ENCODE measurements at regions not wholly inside any gene's neighbourhood (a gene's known extent, or its start where the extent isn't known, plus 50 kb on each side); places are given as distances from the start of the nearest gene placed in this dataset.
A peak's percentile ranks its signal among the peaks of the same experiment; 100 is the strongest.
"Not testable (repeated sequence)": the region's sequence is repeated elsewhere in the genome, so short reads cannot be mapped to it uniquely, and the experiment has no call there.

GRCh38 chr4:57193209-57193810 is 83.1 kb upstream of the IGFBP7 start:
- H3K27ac Mint-ChIP-seq = no peak overlapping the region
- no peak overlapping the region for H3K4me3 Mint-ChIP-seq
- CTCF ChIA-PET = interaction anchor here (0.6 kb wide), 1 partner anchor 589 kb away, joined by 3 read pairs; no protein-coding TSS in a partner anchor
- H3K27me3 Mint-ChIP-seq = no peaks in the 10 kb centered on the region
- H3K36me3 Mint-ChIP-seq = no peaks in the 10 kb centered on the region
- no peak for DNase-seq
- no peaks in the 10 kb centered on the region for H3K4me1 Mint-ChIP-seq
- no peaks in the 10 kb centered on the region for H3K9me3 Mint-ChIP-seq

- H3K27me3 Mint-ChIP-seq = no peaks in the 10 kb centered on the region
- no peaks in the 10 kb centered on the region for H3K36me3 Mint-ChIP-seq
- no peak overlapping the region for H3K27ac Mint-ChIP-seq
- no peak overlapping the region for H3K4me3 Mint-ChIP-seq
- H3K4me1 Mint-ChIP-seq = no peaks in the 10 kb centered on the region
- DNase-seq = no peak
- CTCF ChIA-PET = interaction anchor here (1.0 to 2.3 kb wide), 6 partner anchors 9 to 134 kb away, joined by 3 to 7 read pairs (median 4); no protein-coding TSS in a partner anchor
- no peaks in the 10 kb centered on the region for H3K9me3 Mint-ChIP-seq
Observed at GRCh38 chr4:57191523-57192034, 81.4 kb upstream of the IGFBP7 start.

- DNase-seq = peak; percentile 31
- no peaks in the 10 kb centered on the region for H3K4me1 Mint-ChIP-seq
- H3K9me3 Mint-ChIP-seq = no peaks in the 10 kb centered on the region
- H3K36me3 Mint-ChIP-seq = no peaks in the 10 kb centered on the region
- CTCF ChIA-PET = interaction anchor here (1.0 to 2.3 kb wide), 8 partner anchors 10 to 133 kb away, joined by 3 to 7 read pairs (median 4); no protein-coding TSS in a partner anchor
- H3K4me3 Mint-ChIP-seq = no peak overlapping the region
- H3K27me3 Mint-ChIP-seq = no peaks in the 10 kb centered on the region
- no peak overlapping the region for H3K27ac Mint-ChIP-seq
Observed at GRCh38 chr4:57190601-57191481, 80.7 kb upstream of the IGFBP7 start.

- no peak overlapping the region for H3K27ac Mint-ChIP-seq
- CTCF ChIA-PET = no interaction called here
- H3K4me1 Mint-ChIP-seq = no peaks in the 10 kb centered on the region
- DNase-seq = no peak
- H3K36me3 Mint-ChIP-seq = no peaks in the 10 kb centered on the region
- no peak overlapping the region for H3K4me3 Mint-ChIP-seq
- no peaks in the 10 kb centered on the region for H3K27me3 Mint-ChIP-seq
- H3K9me3 Mint-ChIP-seq = no peaks in the 10 kb centered on the region
Observed at GRCh38 chr4:57187246-57187645, 77.1 kb upstream of the IGFBP7 start.

GRCh38 chr4:57184378-57185029 is 74.3 kb upstream of the IGFBP7 start:
- no peaks in the 10 kb centered on the region for H3K4me1 Mint-ChIP-seq
- no peaks in the 10 kb centered on the region for H3K36me3 Mint-ChIP-seq
- no peak overlapping the region for H3K27ac Mint-ChIP-seq
- no peak for DNase-seq
- no peak overlapping the region for H3K4me3 Mint-ChIP-seq
- no peaks in the 10 kb centered on the region for H3K9me3 Mint-ChIP-seq
- H3K27me3 Mint-ChIP-seq = no peaks in the 10 kb centered on the region
- CTCF ChIA-PET = no interaction called here

- no peak for DNase-seq
- H3K4me1 Mint-ChIP-seq = no peaks in the 10 kb centered on the region
- no peaks in the 10 kb centered on the region for H3K36me3 Mint-ChIP-seq
- no peaks in the 10 kb centered on the region for H3K27me3 Mint-ChIP-seq
- CTCF ChIA-PET = interaction anchor here (0.8 kb wide), 1 partner anchor 15 kb away, joined by 4 read pairs; no protein-coding TSS in a partner anchor
- no peak overlapping the region for H3K27ac Mint-ChIP-seq
- no peak overlapping the region for H3K4me3 Mint-ChIP-seq
- H3K9me3 Mint-ChIP-seq = no peaks in the 10 kb centered on the region
Observed at GRCh38 chr4:57182132-57182874, 72.1 kb upstream of the IGFBP7 start.

GRCh38 chr4:57173136-57173535 is 63.0 kb upstream of the IGFBP7 start:
- DNase-seq, H3K4me1 Mint-ChIP-seq, H3K27ac Mint-ChIP-seq, H3K9me3 Mint-ChIP-seq, CTCF ChIA-PET, H3K27me3 Mint-ChIP-seq, H3K36me3 Mint-ChIP-seq, H3K4me3 Mint-ChIP-seq: not testable (repeated sequence)

GRCh38 chr4:57172065-57172464 is 61.9 kb upstream of the IGFBP7 start:
- DNase-seq = no peak
- Mint-ChIP-seq H3K36me3 (no peaks in the 10 kb centered on the region), H3K9me3 (no peaks in the 10 kb centered on the region), H3K4me3 (no peak overlapping the region), H3K27ac (no peak overlapping the region), H3K27me3 (no peaks in the 10 kb centered on the region), H3K4me1 (no peaks in the 10 kb centered on the region)
- CTCF ChIA-PET = interaction anchor here (1.4 kb wide), 1 partner anchor 9 kb away, joined by 3 read pairs; no protein-coding TSS in a partner anchor

GRCh38 chr4:57168982-57169381 is 58.8 kb upstream of the IGFBP7 start:
- Mint-ChIP-seq H3K4me1 (peaks cover 6% of the 10 kb centered on the region), H3K9me3 (no peaks in the 10 kb centered on the region), H3K27ac (no peak overlapping the region), H3K4me3 (no peak overlapping the region), H3K27me3 (peaks cover 16% of the 10 kb centered on the region), H3K36me3 (no peaks in the 10 kb centered on the region)
- DNase-seq = no peak
- CTCF ChIA-PET = no interaction called here

- H3K27me3 Mint-ChIP-seq = peaks cover 23% of the 10 kb centered on the region
- CTCF ChIA-PET = interaction anchor here (0.6 to 2.8 kb wide), 25 partner anchors 8 to 430 kb away, joined by 3 to 13 read pairs (median 4); no protein-coding TSS in a partner anchor
Observed at GRCh38 chr4:57163530-57164459, 53.6 kb upstream of the IGFBP7 start.

GRCh38 chr4:57162499-57163019 is 52.4 kb upstream of the IGFBP7 start:
- Mint-ChIP-seq H3K36me3 (no peaks in the 10 kb centered on the region), H3K27ac (no peak overlapping the region), H3K27me3 (peaks cover 23% of the 10 kb centered on the region), H3K4me1 (peaks cover 12% of the 10 kb centered on the region), H3K4me3 (no peak overlapping the region), H3K9me3 (no peaks in the 10 kb centered on the region)
- DNase-seq = no peak
- CTCF ChIA-PET = interaction anchor here (0.6 to 2.8 kb wide), 11 partner anchors 10 to 431 kb away, joined by 3 to 13 read pairs (median 3); no protein-coding TSS in a partner anchor

More at GRCh38 chr4:57163530-57164459, 53.6 kb upstream of the IGFBP7 start:
- H3K4me3 Mint-ChIP-seq = peak overlapping the region; percentile 74
- no peak overlapping the region for H3K27ac Mint-ChIP-seq
- peaks cover 12% of the 10 kb centered on the region for H3K4me1 Mint-ChIP-seq
- no peaks in the 10 kb centered on the region for H3K9me3 Mint-ChIP-seq
- no peaks in the 10 kb centered on the region for H3K36me3 Mint-ChIP-seq
- DNase-seq = peak; percentile 75
